ENCODE measurements at regions not wholly inside any gene's neighbourhood (a gene's known extent, or its start where the extent isn't known, plus 50 kb on each side); places are given as distances from the start of the nearest gene placed in this dataset.

- intact Hi-C loops (cut with DNase I): no loop called here
- DNase-seq (no peak), ATAC-seq (ENCODE audit: poor library complexity) (no peak)
Observed at GRCh38 chr5:145587710-145588109, 247.4 kb downstream of the PRELID2 start.

- DNase-seq (no peak), ATAC-seq (ENCODE audit: poor library complexity) (no peak)
- intact Hi-C loops (cut with DNase I): no loop called here
Observed at GRCh38 chr5:145587308-145587672, 247.9 kb downstream of the PRELID2 start.

GRCh38 chr5:145586661-145587307, 248.4 kb downstream of the PRELID2 start:
- ATAC-seq (ENCODE audit: poor library complexity) (no peak), DNase-seq (no peak)
- intact Hi-C loops (cut with DNase I): no loop called here

GRCh38 chr5:145585443-145586148, 249.5 kb downstream of the PRELID2 start:
- intact Hi-C loops (cut with DNase I): no loop called here
- no peak for DNase-seq
- ATAC-seq (ENCODE audit: poor library complexity): no peak

GRCh38 chr5:145579301-145579700, 255.8 kb downstream of the PRELID2 start:
- no peak for ATAC-seq (ENCODE audit: poor library complexity)
- intact Hi-C loops (cut with DNase I): no loop called here
- DNase-seq: no peak

DNA sequence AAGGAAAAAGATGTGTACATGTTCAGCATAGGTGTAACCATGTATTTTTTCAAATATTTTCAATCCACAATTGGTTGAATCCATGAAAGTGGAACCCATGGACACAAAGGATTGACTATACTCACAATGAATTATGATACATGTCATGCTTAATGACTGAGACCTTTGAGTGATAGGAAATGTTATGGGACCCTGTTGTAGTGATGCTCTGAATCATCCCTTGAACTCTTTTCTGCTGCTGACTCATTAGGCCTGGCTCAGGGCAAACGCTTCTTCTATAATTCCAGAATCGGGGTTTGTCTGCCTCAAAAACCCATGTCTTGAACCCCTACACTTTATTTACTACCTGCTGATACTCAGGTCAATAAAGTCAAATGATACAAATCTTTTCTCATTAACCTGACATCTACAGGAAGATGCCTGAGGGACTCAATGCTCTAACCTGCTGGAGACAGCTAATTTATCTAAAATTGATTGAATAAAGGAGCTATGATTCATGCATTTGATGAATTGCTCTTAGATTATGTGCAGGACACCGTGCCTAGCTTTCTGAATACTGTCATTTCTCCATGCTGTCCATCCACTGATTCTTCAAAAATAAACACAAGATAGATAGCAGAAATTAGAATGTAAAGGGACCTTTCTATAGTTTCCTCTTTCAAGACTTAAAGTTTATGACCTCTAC, 260.1 kb downstream of the PRELID2 start:
- no peak for DNase-seq
- intact Hi-C loops (cut with DNase I): no loop called here
- ATAC-seq (ENCODE audit: poor library complexity): no peak

GRCh38 chr5:145568581-145568980, 266.6 kb downstream of the PRELID2 start:
- no peak for ATAC-seq (ENCODE audit: poor library complexity)
- DNase-seq: no peak
- intact Hi-C loops (cut with DNase I): no loop called here

- DNase-seq (no peak), ATAC-seq (ENCODE audit: poor library complexity) (no peak)
- intact Hi-C loops (cut with DNase I): no loop called here
Observed at GRCh38 chr5:145562931-145563330, 272.2 kb downstream of the PRELID2 start.

DNA sequence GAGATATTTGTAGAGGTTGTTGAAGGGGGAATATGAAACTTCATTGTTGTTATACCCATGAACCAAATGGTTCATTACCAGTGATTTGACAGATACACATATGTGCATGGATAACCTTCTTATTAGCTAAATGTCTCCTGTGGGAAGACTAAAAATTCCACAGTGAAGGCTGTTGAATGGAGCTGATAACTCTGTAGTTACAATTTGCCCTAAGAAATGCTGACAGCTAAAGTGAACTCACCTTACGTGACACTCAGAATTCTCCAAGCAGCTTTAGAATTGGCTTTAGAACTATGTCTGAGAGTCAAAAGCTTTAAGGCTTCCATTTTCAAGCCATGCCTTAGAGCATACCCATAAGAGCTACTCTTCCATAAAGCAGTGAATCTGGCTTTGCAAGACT, 276.9 kb downstream of the PRELID2 start:
- intact Hi-C loops (cut with DNase I): no loop called here
- ATAC-seq (ENCODE audit: poor library complexity) (no peak), DNase-seq (no peak)

DNA sequence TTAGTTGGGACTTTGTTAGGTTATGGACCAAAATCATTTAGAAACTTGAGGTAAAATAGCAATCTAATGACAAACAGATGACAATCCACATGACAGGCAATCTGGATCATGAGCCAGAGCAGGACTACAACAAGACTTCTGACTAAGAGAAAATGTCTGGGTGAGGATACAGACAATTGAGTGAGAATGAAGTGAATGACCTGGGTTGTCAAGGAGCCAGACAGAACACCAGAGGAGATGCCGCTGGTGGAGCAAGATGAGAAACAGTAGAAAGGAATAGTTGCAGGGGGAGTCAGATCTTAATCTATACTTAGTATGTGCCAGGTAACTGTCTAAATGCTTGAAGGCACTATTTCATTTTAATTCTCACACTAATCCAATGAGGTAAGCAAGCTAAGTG, 277.8 kb downstream of the PRELID2 start:
- DNase-seq (no peak), ATAC-seq (ENCODE audit: poor library complexity) (no peak)
- intact Hi-C loops (cut with DNase I): no loop called here

- DNase-seq (no peak), ATAC-seq (ENCODE audit: poor library complexity) (peak; percentile 60)
- intact Hi-C loops (cut with DNase I): no loop called here
Observed at GRCh38 chr5:145554399-145554798, 280.7 kb downstream of the PRELID2 start.

- DNase-seq (no peak), ATAC-seq (ENCODE audit: poor library complexity) (no peak)
- intact Hi-C loops (cut with DNase I): no loop called here
Observed at GRCh38 chr5:145553177-145553576, 282.0 kb downstream of the PRELID2 start.

DNA sequence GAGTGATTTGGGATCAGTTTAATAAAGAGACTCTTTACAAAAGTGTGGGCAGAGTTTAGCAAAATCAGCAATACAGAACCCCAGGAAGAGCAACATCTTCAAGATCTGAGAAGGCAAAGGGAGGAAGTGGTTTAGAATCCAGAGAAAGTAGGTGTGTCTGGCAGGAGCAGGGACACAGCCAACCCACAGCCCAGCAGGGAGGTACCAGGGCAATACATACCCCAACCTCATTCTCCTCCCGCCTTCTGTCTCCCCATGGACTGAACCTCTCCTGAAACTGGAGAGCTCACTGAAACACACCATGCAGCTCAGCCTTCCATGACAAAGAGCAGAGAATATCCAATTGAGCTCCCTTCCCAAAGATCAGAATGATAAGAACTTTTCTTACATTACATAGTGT, 283.4 kb downstream of the PRELID2 start:
- ATAC-seq (ENCODE audit: poor library complexity) (no peak), DNase-seq (no peak)
- intact Hi-C loops (cut with DNase I): no loop called here

GRCh38 chr5:145548097-145548496, 287.0 kb downstream of the PRELID2 start:
- intact Hi-C loops (cut with DNase I): no loop called here
- no peak for DNase-seq
- no peak for ATAC-seq (ENCODE audit: poor library complexity)

DNA sequence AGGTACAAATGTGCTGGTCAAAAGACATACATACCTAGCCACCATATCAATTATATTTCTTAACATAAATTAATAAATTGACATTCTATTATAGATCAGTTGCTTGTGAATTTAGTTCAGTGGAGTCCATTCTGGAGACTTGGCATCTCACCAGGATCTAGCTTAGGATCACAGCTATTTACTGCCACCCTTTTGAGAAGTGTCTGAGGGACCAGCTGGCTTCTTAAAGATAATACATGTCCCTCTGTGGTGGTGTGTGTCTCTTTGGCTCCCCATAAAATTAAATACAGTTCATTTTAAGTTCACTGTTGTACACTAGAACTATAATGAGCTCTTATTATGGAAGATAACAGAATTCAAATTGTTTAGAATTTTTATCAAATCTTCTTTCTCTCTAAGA, 290.7 kb downstream of the PRELID2 start:
- intact Hi-C loops (cut with DNase I): no loop called here
- ATAC-seq (ENCODE audit: poor library complexity) (no peak), DNase-seq (no peak)

GRCh38 chr5:145543968-145544367, 291.2 kb downstream of the PRELID2 start:
- intact Hi-C loops (cut with DNase I): no loop called here
- ATAC-seq (ENCODE audit: poor library complexity): no peak
- DNase-seq: no peak

DNA sequence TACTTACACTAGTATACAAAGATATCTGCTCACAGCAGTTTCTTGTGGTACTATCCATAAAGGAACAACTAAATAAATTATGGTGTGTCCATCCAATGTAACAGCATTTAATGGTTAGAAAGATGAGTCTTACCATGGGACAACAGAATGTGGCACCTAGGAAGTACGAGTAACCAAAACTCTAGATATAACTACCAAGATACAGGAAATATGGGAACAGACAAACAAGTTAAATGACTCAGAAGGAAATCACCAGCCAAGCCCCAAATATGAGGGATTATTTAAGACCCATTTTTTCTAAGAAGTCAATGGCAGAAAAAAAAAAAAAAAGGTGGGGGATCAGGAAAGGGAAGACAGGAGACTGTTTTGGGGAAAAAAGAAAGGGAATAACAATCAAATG, 294.8 kb downstream of the PRELID2 start:
- DNase-seq (no peak), ATAC-seq (ENCODE audit: poor library complexity) (no peak)
- intact Hi-C loops (cut with DNase I): no loop called here

DNA sequence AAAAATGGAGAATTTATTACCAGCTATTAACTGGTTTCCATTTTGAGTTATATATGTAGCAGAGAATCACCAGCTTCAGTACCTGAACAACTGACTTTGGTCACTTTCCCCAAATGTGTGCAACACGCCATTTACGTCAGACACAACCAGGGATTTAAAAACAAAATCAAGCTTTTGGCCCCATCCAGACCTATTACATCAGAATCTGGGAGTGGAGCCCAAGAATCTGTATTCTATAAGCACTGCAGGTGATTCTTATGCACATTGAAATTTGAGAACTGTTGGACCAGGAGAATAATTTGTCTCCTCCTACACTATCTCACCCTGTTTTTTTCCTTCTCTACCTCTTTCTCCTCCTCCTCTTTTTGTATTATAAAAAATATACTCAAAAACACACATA, 295.9 kb downstream of the PRELID2 start:
- intact Hi-C loops (cut with DNase I): no loop called here
- no peak for DNase-seq
- ATAC-seq (ENCODE audit: poor library complexity): no peak

DNA sequence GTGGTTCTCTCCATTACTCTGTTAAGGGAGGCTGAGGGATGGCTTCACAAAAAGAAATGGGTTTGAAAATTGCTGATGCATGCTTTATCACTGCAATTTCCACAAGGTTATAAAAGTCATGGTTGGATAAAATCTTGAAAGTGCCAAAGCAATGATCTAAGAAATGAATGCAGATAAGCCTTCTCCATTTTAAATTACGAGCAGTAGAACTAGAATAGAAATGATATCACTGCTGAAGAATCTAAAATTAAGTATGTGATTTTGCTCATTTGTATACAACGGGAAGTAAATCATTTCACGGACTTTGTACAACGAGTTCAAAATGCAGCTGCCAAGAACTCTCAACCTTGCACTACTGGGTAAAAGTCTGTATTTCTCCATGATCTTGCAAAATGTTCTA, 299.0 kb downstream of the PRELID2 start:
- DNase-seq (no peak), ATAC-seq (ENCODE audit: poor library complexity) (no peak)

DNA sequence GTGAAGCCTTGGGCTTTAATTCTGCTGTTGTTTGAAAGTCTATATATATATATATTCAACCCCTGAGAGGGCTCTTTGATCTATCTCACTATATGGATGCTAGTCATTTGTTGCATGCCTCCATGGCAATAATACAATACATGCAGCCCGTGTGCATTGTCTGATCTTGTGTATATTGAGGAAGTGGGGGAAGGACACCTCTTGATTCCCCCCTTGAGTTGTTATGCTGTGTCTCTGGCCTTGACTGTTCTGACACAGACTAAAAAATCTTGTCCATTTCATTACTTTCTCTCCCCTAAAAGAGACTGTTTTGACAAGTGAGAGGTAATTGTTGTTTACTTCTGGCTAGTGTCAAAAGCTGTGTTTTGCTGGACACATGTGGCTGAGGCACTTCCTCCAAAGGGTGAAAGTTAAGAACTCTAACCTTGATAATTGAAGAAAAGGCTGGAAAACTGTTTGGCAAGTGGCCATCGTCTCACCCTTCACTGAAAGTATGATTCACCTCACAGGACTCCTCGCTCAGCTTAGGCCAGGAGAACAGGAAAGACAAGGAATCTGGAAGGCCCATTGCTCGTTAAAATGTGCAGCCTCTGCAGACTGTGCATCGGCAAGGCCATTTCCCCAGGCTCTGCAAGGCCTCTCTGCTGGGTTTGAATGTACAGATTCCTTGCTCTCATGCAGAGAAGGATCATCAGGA, 304.0 kb downstream of the PRELID2 start:
- intact Hi-C loops (cut with DNase I): no loop called here
- DNase-seq: no peak
- ATAC-seq (ENCODE audit: poor library complexity): no peak

More for the DNA sequence above, 299.0 kb downstream of the PRELID2 start:
- intact Hi-C loops (cut with DNase I): no loop called here

Data from Right ventricle myocardium superior (tissue), 1 donor.